ENCODE measurements at regions not wholly inside any gene's neighbourhood (a gene's known extent, or its start where the extent isn't known, plus 50 kb on each side); places are given as distances from the start of the nearest gene placed in this dataset.
"Not testable (repeated sequence)": the region's sequence is repeated elsewhere in the genome, so short reads cannot be mapped to it uniquely, and the experiment has no call there.

- not testable (repeated sequence) for TF ChIP-seq EZH2 (IDR thresholded peaks at IDR 0.05; ENCODE audit: low read depth, low read length, severe bottlenecking); FOSL1 (IDR thresholded peaks at IDR 0.05; ENCODE audit: insufficient read depth, low read depth, low read length); CTCF (IDR thresholded peaks at IDR 0.05; ENCODE audit: control extremely low read depth in 1 of 3, insufficient read depth in 1 of 3, low read depth in 1 of 3, low read length in 3 of 3); JUND (IDR thresholded peaks at IDR 0.05; ENCODE audit: low read length); USF2 (IDR thresholded peaks at IDR 0.05; ENCODE audit: low read length); POLR2A (IDR thresholded peaks at IDR 0.05; ENCODE audit: control extremely low read depth in 1 of 2, low read depth in 2 of 2, low read length in 2 of 2); RFX5 (IDR thresholded peaks at IDR 0.05; ENCODE audit: borderline replicate concordance, low read depth, low read length); TBP (IDR thresholded peaks at IDR 0.05; ENCODE audit: low read depth, low read length); EP300 (IDR thresholded peaks at IDR 0.05; ENCODE audit: borderline replicate concordance in 1 of 2, low read depth in 2 of 2, low read length in 2 of 2)
Observed at GRCh38 chr2:161504628-161505289, 88.7 kb downstream of the TBR1 start.

Data from H1 (cell line).